ENCODE measurements at regions not wholly inside any gene's neighbourhood (a gene's known extent, or its start where the extent isn't known, plus 50 kb on each side); places are given as distances from the start of the nearest gene placed in this dataset.

DNA sequence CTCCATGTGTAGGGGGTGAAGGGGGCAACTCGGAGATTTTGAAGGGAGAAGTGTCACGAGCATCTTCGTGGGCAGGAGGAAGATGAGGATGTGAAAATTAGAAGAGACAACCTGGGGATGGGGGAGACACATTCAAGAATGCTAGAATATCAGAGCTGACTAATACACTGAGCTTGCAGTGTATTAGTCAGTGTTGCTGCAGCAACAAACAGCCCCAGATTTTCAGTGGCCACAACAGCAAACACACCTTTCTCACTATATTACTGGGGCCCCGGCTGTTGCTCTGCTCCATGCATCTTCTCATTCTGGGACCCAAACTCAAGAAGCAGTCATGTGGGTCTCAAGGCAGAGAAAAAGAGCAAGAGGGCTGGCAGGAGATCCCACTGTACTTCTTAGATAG lies 74.8 kb upstream of the SIM2 start:
- FAIRE-seq, result no peak

DNA sequence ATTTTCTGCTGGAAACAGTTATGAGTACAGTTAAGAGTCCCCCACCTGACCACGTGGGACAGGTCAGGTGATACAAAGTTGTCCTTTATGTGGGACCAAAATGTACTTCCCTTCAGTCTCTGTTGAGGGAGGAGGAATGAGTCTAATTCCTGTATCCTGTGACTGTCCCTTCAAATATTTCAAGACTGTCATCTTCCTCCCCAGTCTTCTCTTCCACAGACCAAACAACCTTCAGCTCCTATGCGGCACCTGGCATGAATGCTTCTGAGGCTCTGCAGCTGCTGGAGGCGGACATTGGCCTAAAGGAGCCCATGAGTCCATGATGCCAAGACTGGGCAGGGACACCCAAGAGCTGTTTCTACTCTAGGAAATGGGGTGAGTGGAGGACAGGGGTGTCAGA lies 72.1 kb upstream of the SIM2 start:
- no peaks in the 10 kb centered on the region for H3K27me3 ChIP-seq (ENCODE audit: control insufficient read depth, insufficient read depth, low read length)
- TF ChIP-seq, protein P1, sequence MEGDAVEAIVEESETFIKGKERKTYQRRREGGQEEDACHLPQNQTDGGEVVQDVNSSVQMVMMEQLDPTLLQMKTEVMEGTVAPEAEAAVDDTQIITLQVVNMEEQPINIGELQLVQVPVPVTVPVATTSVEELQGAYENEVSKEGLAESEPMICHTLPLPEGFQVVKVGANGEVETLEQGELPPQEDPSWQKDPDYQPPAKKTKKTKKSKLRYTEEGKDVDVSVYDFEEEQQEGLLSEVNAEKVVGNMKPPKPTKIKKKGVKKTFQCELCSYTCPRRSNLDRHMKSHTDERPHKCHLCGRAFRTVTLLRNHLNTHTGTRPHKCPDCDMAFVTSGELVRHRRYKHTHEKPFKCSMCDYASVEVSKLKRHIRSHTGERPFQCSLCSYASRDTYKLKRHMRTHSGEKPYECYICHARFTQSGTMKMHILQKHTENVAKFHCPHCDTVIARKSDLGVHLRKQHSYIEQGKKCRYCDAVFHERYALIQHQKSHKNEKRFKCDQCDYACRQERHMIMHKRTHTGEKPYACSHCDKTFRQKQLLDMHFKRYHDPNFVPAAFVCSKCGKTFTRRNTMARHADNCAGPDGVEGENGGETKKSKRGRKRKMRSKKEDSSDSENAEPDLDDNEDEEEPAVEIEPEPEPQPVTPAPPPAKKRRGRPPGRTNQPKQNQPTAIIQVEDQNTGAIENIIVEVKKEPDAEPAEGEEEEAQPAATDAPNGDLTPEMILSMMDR (IDR thresholded peaks at IDR 0.05; ENCODE audit: borderline replicate concordance, extremely low read depth, insufficient read depth), result no peak
- H3K4me3 ChIP-seq (ENCODE audit: low read length in 3 of 3), result no peak overlapping the region
- FAIRE-seq (no peak), DNase-seq (peak in 1 of 5 donors; percentile 7)
- no peaks in the 10 kb centered on the region for H3K36me3 ChIP-seq (ENCODE audit: control insufficient read depth in 2 of 3, insufficient read depth in 3 of 3, low read length in 3 of 3)
- H3K9ac ChIP-seq (ENCODE audit: low read length in 3 of 3), result no peak overlapping the region
- H3K4me1 ChIP-seq (ENCODE audit: control insufficient read depth in 2 of 3, insufficient read depth in 2 of 3, low read depth in 1 of 3, low read length in 3 of 3), result no peaks in the 10 kb centered on the region
- intact Hi-C loops (cut with DNase I), result no loop called here
- H3K27ac ChIP-seq (ENCODE audit: low read depth in 2 of 2, low read length in 2 of 2), result no peak overlapping the region
- H3K9me3 ChIP-seq (ENCODE audit: control insufficient read depth in 2 of 3, insufficient read depth in 1 of 3, low read length in 3 of 3), result peaks cover 0 to 4% (median 0%) of the 10 kb centered on the region in 3 donors

More for the DNA sequence above, 74.8 kb upstream of the SIM2 start:
- Histone ChIP-seq H3K9me3 (ENCODE audit: control insufficient read depth in 2 of 3, insufficient read depth in 1 of 3, low read length in 3 of 3) (peaks cover 0 to 4% (median 0%) of the 10 kb centered on the region in 3 donors), H3K4me3 (ENCODE audit: low read length in 3 of 3) (no peak overlapping the region), H3K36me3 (ENCODE audit: control insufficient read depth in 2 of 3, insufficient read depth in 3 of 3, low read length in 3 of 3) (no peaks in the 10 kb centered on the region), H3K9ac (ENCODE audit: low read length in 3 of 3) (no peak overlapping the region), H3K27me3 (ENCODE audit: control insufficient read depth, insufficient read depth, low read length) (no peaks in the 10 kb centered on the region), H3K4me1 (ENCODE audit: control insufficient read depth in 2 of 3, insufficient read depth in 2 of 3, low read depth in 1 of 3, low read length in 3 of 3) (no peaks in the 10 kb centered on the region), H3K27ac (ENCODE audit: low read depth in 2 of 2, low read length in 2 of 2) (no peak overlapping the region)
- no peak for DNase-seq
- TF ChIP-seq, protein P1 (IDR thresholded peaks at IDR 0.05; ENCODE audit: borderline replicate concordance, extremely low read depth, insufficient read depth), result no peak
- intact Hi-C loops (cut with DNase I), result no loop called here

DNA sequence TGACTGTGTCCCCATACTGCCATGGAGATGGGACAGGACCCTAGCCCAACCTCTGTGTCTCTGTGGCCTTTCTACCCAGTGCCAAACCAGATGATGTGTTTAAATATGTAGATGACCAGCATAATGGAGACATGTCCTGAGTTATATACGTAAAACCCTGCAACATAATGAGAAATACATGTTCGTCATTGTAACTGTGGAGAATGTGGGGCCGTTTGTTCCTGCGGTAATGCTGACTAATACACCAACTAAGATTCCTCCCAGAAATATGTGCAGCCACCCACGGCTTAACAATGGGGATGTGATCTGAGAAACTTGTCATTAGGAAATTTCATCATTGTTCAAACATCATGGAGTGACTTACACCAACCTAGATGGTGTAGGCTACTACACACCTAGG lies 71.7 kb upstream of the SIM2 start:
- no peak for FAIRE-seq
- TF ChIP-seq, protein P1 (IDR thresholded peaks at IDR 0.05; ENCODE audit: borderline replicate concordance, extremely low read depth, insufficient read depth), result no peak

DNA sequence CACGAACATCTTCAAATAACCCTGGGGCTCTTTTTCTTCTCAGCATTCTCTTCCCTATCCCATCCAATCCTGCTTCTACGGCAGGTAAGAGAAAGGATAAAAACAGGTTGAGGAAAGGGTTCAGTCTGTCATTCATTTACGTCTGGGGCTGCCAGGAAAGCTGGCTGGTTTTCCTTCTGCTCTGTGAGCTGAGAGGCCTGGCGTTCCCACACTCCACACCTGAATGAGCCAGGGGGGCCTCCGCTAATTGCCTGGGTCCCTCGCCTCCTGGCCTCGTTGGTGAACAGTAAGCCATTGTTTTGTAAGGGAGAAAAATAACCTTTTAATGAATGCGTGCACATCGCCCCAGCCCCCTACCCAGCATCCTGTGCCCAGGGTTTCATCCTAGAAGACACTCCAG lies 70.8 kb upstream of the SIM2 start:
- H3K9ac ChIP-seq (ENCODE audit: low read length in 3 of 3), result no peak overlapping the region
- TF ChIP-seq, protein P1 (IDR thresholded peaks at IDR 0.05; ENCODE audit: borderline replicate concordance, extremely low read depth, insufficient read depth), result no peak
- no peak overlapping the region for H3K27ac ChIP-seq (ENCODE audit: low read depth in 2 of 2, low read length in 2 of 2)
- peaks cover 0 to 4% (median 0%) of the 10 kb centered on the region in 3 donors for H3K9me3 ChIP-seq (ENCODE audit: control insufficient read depth in 2 of 3, insufficient read depth in 1 of 3, low read length in 3 of 3)
- H3K4me1 ChIP-seq (ENCODE audit: control insufficient read depth in 2 of 3, insufficient read depth in 2 of 3, low read depth in 1 of 3, low read length in 3 of 3), result no peaks in the 10 kb centered on the region
- H3K4me3 ChIP-seq (ENCODE audit: low read length in 3 of 3), result no peak overlapping the region
- intact Hi-C loops (cut with DNase I), result no loop called here
- H3K36me3 ChIP-seq (ENCODE audit: control insufficient read depth in 2 of 3, insufficient read depth in 3 of 3, low read length in 3 of 3), result no peaks in the 10 kb centered on the region
- no peaks in the 10 kb centered on the region for H3K27me3 ChIP-seq (ENCODE audit: control insufficient read depth, insufficient read depth, low read length)
- peak in 4 of 5 donors; percentile 83 to 87 (median 86) for DNase-seq
- no peak for FAIRE-seq

More for the DNA sequence above, 71.7 kb upstream of the SIM2 start:
- Histone ChIP-seq H3K4me3 (ENCODE audit: low read length in 3 of 3) (no peak overlapping the region), H3K36me3 (ENCODE audit: control insufficient read depth in 2 of 3, insufficient read depth in 3 of 3, low read length in 3 of 3) (no peaks in the 10 kb centered on the region), H3K9ac (ENCODE audit: low read length in 3 of 3) (no peak overlapping the region), H3K9me3 (ENCODE audit: control insufficient read depth in 2 of 3, insufficient read depth in 1 of 3, low read length in 3 of 3) (peaks cover 0 to 4% (median 0%) of the 10 kb centered on the region in 3 donors), H3K27ac (ENCODE audit: low read depth in 2 of 2, low read length in 2 of 2) (no peak overlapping the region), H3K27me3 (ENCODE audit: control insufficient read depth, insufficient read depth, low read length) (no peaks in the 10 kb centered on the region), H3K4me1 (ENCODE audit: control insufficient read depth in 2 of 3, insufficient read depth in 2 of 3, low read depth in 1 of 3, low read length in 3 of 3) (no peaks in the 10 kb centered on the region)
- peak in 1 of 5 donors; percentile 19 for DNase-seq
- intact Hi-C loops (cut with DNase I), result no loop called here
